Suprapubic skin (tissue), 4 donors: ENCODE measurements at regions not wholly inside any gene's neighbourhood (a gene's known extent, or its start where the extent isn't known, plus 50 kb on each side); places are given as distances from the start of the nearest gene placed in this dataset.

Experiments used
- CTCF ChIP-seq, 2 donors: fragments of 200-600 bp in 1 of 2; fragments of 450-650 bp in 1 of 2; sonication (generic) in 1 of 2; IDR thresholded peaks; one replicate each; pipeline ENCODE4 v1.5.1; 2016 to 2019; ENCODE audit warnings: antibody characterized with exemption in 2 of 2, mild to moderate bottlenecking in 1 of 2, moderate library complexity in 1 of 2
- EP300 ChIP-seq: sonication (generic); formaldehyde crosslinking; IDR thresholded peaks from one replicate; pipeline ENCODE4 v1.6.1; 2017; ENCODE audit warnings: antibody characterized with exemption
- POLR2A ChIP-seq, 2 donors: fragments of 450-650 bp; IDR thresholded peaks; one replicate each; pipeline ENCODE4 v1.6.1; 2017; ENCODE audit warnings: antibody characterized with exemption in 2 of 2, mild to moderate bottlenecking in 2 of 2, moderate library complexity in 2 of 2
- POLR2AphosphoS5 ChIP-seq, 3 donors: sonication (generic); formaldehyde crosslinking; IDR thresholded peaks; one replicate each; pipeline ENCODE4 v1.6.1; 2017; ENCODE audit warnings: antibody characterized with exemption in 3 of 3

- TF ChIP-seq CTCF (IDR thresholded peaks at IDR 0.05) (no peak), POLR2A (IDR thresholded peaks at IDR 0.05) (no peak), POLR2AphosphoS5 (IDR thresholded peaks at IDR 0.05) (no peak), EP300 (no peak)
Measured at GRCh38 chr12:124077701-124078100, 104.7 kb downstream of the ZNF664 start.
